AG04450 (cell line): ENCODE measurements at regions not wholly inside any gene's neighbourhood (a gene's known extent, or its start where the extent isn't known, plus 50 kb on each side); places are given as distances from the start of the nearest gene placed in this dataset.
A peak's percentile ranks its signal among the peaks of the same experiment; 100 is the strongest.

Experiments used
- CTCF ChIA-PET: fragments of 300-600, 350-600 bp; formaldehyde crosslinking; extraction: SDS; loops from one replicate; lab custom pipeline; 2022; ENCODE audit warnings: antibody characterized with exemption, inconsistent platforms; lab: Charles Lee
- POLR2A ChIA-PET: fragments of 350-600 bp; formaldehyde crosslinking; extraction: SDS; loops from one replicate; lab custom pipeline; 2021; ENCODE audit warnings: antibody characterized with exemption, inconsistent platforms; lab: Yijun Ruan, JAX
- DNase-seq: peaks from one replicate; pipeline ENCODE4 v3.0.0-alpha.2; 2011; ENCODE audit warnings: low read depth, low spot score
- H3K27ac ChIP-seq: one replicate; pipeline ENCODE4 v1.5.1; 2012; ENCODE audit warnings: low read depth, low read length, control low read depth
- H3K27me3 ChIP-seq: one replicate; pipeline ENCODE4 v1.6.0; 2012; ENCODE audit warnings: low read length; ENCODE audit not compliant: control insufficient read depth, insufficient read depth
- H3K4me3 ChIP-seq: 2 replicates; pipeline ENCODE4 v1.5.1; 2011; ENCODE audit warnings: mild to moderate bottlenecking, low read depth, low read length, control low read depth
- H3K9me3 ChIP-seq: 2 replicates; pipeline ENCODE4 v1.5.1; 2012; ENCODE audit warnings: low read length; ENCODE audit not compliant: control insufficient read depth, insufficient read depth
- TF ChIP-seq, protein P1 (sequence below): IDR thresholded peaks from 2 replicates; pipeline ENCODE4 v1.5.1; 2011; ENCODE audit warnings: low read depth, low read length, control low read depth, inconsistent platforms

DNA sequence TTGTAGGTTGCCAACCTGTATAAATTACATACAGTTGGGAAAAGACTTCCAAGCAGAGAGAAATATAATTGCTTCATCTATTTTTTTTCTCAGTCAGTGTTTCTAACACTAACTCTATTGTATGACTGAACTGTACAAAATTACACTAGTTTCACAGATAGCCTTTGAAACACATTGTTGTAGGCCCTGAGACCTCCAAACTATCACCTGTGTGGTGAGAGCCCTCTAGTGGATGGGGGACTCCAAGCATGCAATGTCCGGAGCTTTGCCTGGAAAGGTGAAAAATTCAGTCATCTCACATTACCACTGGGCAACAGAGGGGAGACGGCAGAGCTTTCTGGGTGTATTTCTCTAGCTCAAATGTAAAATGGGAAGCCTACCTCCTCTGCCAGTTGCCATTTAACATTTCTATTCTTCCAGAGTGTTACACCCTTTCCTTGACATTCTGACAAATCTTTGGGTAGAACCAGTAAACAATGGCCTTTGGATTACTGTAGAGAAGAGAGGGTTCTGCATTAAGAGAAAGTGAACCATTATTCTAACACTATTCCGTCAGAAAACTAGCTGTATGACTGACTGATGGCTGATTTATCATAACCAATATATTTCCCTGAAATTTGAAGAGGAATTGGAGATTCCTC lies 212.2 kb downstream of the LYPLAL1 start:
- Histone ChIP-seq H3K4me3 (no peak overlapping the region), H3K9me3 (no peaks in the 10 kb centered on the region), H3K27ac (no peak overlapping the region), H3K27me3 (no peaks in the 10 kb centered on the region)
- POLR2A ChIA-PET: no interaction called here
- no peak for DNase-seq
- TF ChIP-seq, protein P1, sequence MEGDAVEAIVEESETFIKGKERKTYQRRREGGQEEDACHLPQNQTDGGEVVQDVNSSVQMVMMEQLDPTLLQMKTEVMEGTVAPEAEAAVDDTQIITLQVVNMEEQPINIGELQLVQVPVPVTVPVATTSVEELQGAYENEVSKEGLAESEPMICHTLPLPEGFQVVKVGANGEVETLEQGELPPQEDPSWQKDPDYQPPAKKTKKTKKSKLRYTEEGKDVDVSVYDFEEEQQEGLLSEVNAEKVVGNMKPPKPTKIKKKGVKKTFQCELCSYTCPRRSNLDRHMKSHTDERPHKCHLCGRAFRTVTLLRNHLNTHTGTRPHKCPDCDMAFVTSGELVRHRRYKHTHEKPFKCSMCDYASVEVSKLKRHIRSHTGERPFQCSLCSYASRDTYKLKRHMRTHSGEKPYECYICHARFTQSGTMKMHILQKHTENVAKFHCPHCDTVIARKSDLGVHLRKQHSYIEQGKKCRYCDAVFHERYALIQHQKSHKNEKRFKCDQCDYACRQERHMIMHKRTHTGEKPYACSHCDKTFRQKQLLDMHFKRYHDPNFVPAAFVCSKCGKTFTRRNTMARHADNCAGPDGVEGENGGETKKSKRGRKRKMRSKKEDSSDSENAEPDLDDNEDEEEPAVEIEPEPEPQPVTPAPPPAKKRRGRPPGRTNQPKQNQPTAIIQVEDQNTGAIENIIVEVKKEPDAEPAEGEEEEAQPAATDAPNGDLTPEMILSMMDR: peak; percentile 83
- CTCF ChIA-PET: interaction anchor here (0.6 to 4.1 kb wide), 35 partner anchors 9 to 1056 kb away, joined by 3 to 16 read pairs (median 4); no protein-coding TSS in a partner anchor

- H3K9me3 ChIP-seq: no peaks in the 10 kb centered on the region
- H3K27ac ChIP-seq: no peak overlapping the region
- DNase-seq: no peak
- POLR2A ChIA-PET: no interaction called here
- CTCF ChIA-PET: interaction anchor here (0.5 to 0.8 kb wide), 2 partner anchors 59 to 1056 kb away, joined by 3 to 4 read pairs; no protein-coding TSS in a partner anchor
- TF ChIP-seq, protein P1: no peak
- no peak overlapping the region for H3K4me3 ChIP-seq
- H3K27me3 ChIP-seq: no peaks in the 10 kb centered on the region
Observed at GRCh38 chr1:219383281-219383680, 209.6 kb downstream of the LYPLAL1 start.

- H3K4me3 ChIP-seq: no peak overlapping the region
- no peaks in the 10 kb centered on the region for H3K9me3 ChIP-seq
- ChIA-PET CTCF (no interaction called here), POLR2A (no interaction called here)
- TF ChIP-seq, protein P1: no peak
- DNase-seq: no peak
- H3K27ac ChIP-seq: no peak overlapping the region
- H3K27me3 ChIP-seq: no peaks in the 10 kb centered on the region
Observed at GRCh38 chr1:219381396-219381795, 207.7 kb downstream of the LYPLAL1 start.

DNA sequence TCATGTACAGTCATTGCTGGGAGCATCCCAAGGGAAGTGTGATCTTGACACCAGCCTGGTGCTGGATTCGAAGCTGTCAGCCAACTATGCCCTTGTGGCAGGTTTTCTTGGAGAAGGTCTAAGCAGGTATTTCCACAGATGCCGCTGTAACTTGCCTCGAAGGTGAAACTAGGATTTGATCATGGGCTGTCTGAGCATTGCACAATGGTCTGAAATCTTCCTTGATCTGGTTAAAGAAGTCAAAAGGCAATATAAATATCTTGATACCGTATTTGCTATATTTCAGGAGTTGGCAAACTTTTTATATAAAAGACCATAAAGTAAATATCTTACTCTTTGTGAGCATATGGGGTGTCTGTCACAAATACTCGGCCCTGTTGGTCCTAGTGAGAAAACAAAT lies 206.8 kb downstream of the LYPLAL1 start:
- Histone ChIP-seq H3K4me3 (no peak overlapping the region), H3K9me3 (no peaks in the 10 kb centered on the region), H3K27me3 (no peaks in the 10 kb centered on the region), H3K27ac (no peak overlapping the region)
- ChIA-PET POLR2A (no interaction called here), CTCF (no interaction called here)
- no peak for DNase-seq
- TF ChIP-seq, protein P1: no peak

DNA sequence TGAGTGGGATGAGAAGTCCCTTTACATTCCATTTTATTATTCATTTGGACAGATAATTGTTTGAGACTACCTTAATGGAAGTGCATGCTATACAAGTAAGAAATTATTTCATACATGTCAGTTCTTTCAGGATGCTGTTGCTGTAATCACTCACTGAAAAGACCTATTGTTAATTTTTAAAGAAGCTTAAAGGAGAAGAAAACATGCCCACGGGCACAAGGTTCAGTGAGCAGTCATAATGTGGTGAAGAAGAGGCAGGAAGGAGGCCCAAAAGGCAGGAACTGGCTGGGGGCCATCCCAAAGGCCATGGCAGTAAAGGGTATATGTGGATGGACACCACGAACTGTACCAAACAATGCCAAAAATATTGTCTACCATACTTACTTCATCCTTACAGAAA lies 206.0 kb downstream of the LYPLAL1 start:
- no peaks in the 10 kb centered on the region for H3K9me3 ChIP-seq
- ChIA-PET POLR2A (no interaction called here), CTCF (no interaction called here)
- no peak overlapping the region for H3K4me3 ChIP-seq
- no peak for DNase-seq
- no peaks in the 10 kb centered on the region for H3K27me3 ChIP-seq
- no peak overlapping the region for H3K27ac ChIP-seq
- TF ChIP-seq, protein P1: no peak
